ENCODE measurements at regions not wholly inside any gene's neighbourhood (a gene's known extent, or its start where the extent isn't known, plus 50 kb on each side); places are given as distances from the start of the nearest gene placed in this dataset.

GRCh38 chr18:64278026-64278425, 129.1 kb upstream of the LINC00305 start:
- H3K27ac ChIP-seq (ENCODE audit: low read depth, low read length) = no peak overlapping the region
- H3K27me3 ChIP-seq (ENCODE audit: control insufficient read depth in 1 of 2, insufficient read depth in 2 of 2, low read length in 2 of 2) = no peaks in the 10 kb centered on the region
- H3K9me3 ChIP-seq (ENCODE audit: control insufficient read depth in 1 of 2, low read length in 2 of 2) = peaks cover 0 to 12% of the 10 kb centered on the region in 2 donors
- H3K4me1 ChIP-seq (ENCODE audit: control insufficient read depth in 1 of 2, insufficient read depth in 2 of 2, low read length in 2 of 2) = no peaks in the 10 kb centered on the region
- no peaks in the 10 kb centered on the region for H3K36me3 ChIP-seq (ENCODE audit: control insufficient read depth in 1 of 2, insufficient read depth in 2 of 2, low read length in 2 of 2)
- H3K4me3 ChIP-seq (ENCODE audit: low read depth in 1 of 2, low read length in 2 of 2) = no peak overlapping the region
- H3K9ac ChIP-seq (ENCODE audit: low read depth in 1 of 2, low read length in 2 of 2) = no peak overlapping the region

DNA sequence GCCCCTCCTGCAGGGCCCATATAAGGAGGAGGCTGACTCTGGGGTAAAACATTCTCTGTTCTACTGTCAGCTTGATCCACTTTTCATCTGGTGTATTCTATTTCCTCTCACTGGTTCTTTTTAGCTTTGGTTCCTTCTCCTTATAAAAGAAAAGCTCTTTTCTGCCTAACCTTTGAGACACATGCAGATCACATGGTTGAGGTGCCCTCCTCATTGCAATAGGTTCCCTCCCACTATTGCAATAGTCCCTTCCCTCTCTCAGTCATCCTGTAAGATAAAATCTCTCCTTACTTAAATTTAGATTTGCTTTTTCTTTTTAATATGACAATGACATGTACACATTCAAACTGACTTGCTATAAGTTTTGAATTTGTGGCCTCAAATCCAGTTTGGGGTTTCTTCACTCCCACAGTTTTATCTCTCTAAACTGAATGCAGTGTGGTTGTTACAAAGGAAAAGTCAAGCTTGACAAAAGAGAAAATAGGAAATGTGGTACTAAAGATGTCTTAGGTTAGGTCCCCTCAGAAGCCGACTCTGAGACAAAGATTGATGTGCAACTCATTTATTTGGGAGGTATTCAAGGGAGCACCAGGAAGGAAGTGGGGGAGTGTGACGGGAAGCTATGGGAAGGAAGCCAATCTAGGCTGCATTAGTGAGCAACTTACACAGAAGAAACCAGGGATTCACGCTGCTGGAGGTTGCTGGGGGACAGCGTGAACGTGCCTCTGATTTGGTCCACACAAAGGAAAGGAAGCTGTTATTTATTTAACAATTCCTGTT, 127.6 kb upstream of the LINC00305 start:
- Histone ChIP-seq H3K27ac (ENCODE audit: low read depth, low read length) (no peak overlapping the region), H3K36me3 (ENCODE audit: control insufficient read depth in 1 of 2, insufficient read depth in 2 of 2, low read length in 2 of 2) (no peaks in the 10 kb centered on the region), H3K9me3 (ENCODE audit: control insufficient read depth in 1 of 2, low read length in 2 of 2) (peaks cover 0 to 12% of the 10 kb centered on the region in 2 donors), H3K4me3 (ENCODE audit: low read depth in 1 of 2, low read length in 2 of 2) (no peak overlapping the region), H3K4me1 (ENCODE audit: control insufficient read depth in 1 of 2, insufficient read depth in 2 of 2, low read length in 2 of 2) (no peaks in the 10 kb centered on the region), H3K9ac (ENCODE audit: low read depth in 1 of 2, low read length in 2 of 2) (no peak overlapping the region), H3K27me3 (ENCODE audit: control insufficient read depth in 1 of 2, insufficient read depth in 2 of 2, low read length in 2 of 2) (no peaks in the 10 kb centered on the region)

DNA sequence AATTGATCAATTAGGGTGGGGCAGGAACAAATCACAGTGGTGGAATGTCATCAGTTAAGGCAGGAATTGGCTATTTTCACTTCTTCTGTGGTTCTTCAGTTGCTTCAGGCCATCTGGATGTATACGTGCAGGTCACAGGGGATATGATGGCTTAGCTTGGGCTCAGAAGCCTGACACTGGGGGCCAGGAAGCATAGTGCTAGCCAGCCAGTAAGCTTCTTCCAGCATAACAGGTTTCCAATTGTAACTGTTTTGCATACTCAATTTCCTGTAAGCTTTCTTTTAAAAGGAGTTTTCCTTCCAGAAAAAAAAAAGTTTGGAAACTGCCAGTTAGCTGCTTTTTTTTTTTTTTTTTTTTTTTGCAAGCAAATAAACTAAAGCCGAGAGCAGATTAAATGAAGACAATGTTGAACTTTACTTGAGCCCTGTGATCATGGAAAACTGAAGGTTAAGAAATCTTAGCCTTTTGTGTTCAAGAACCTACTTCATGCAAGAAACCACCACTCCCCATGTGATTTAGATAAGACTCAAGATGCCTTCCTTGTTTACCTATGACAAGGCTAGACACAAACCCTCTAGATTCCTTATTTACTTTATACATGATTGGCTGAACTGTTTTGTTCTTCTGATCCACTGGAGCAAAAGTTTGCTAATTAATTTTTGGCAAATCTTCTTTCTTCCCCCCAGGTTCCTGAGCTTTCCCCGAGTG, 126.9 kb upstream of the LINC00305 start:
- H3K36me3 ChIP-seq (ENCODE audit: control insufficient read depth in 1 of 2, insufficient read depth in 2 of 2, low read length in 2 of 2) = no peaks in the 10 kb centered on the region
- peaks cover 0 to 12% of the 10 kb centered on the region in 2 donors for H3K9me3 ChIP-seq (ENCODE audit: control insufficient read depth in 1 of 2, low read length in 2 of 2)
- no peaks in the 10 kb centered on the region for H3K27me3 ChIP-seq (ENCODE audit: control insufficient read depth in 1 of 2, insufficient read depth in 2 of 2, low read length in 2 of 2)
- no peak overlapping the region for H3K4me3 ChIP-seq (ENCODE audit: low read depth in 1 of 2, low read length in 2 of 2)
- no peaks in the 10 kb centered on the region for H3K4me1 ChIP-seq (ENCODE audit: control insufficient read depth in 1 of 2, insufficient read depth in 2 of 2, low read length in 2 of 2)
- H3K27ac ChIP-seq (ENCODE audit: low read depth, low read length) = no peak overlapping the region
- no peak overlapping the region for H3K9ac ChIP-seq (ENCODE audit: low read depth in 1 of 2, low read length in 2 of 2)

GRCh38 chr18:64273724-64274123, 124.8 kb upstream of the LINC00305 start:
- Histone ChIP-seq H3K4me1 (ENCODE audit: control insufficient read depth in 1 of 2, insufficient read depth in 2 of 2, low read length in 2 of 2) (no peaks in the 10 kb centered on the region), H3K9me3 (ENCODE audit: control insufficient read depth in 1 of 2, low read length in 2 of 2) (peaks cover 0 to 4% of the 10 kb centered on the region in 2 donors), H3K27ac (ENCODE audit: low read depth, low read length) (no peak overlapping the region), H3K36me3 (ENCODE audit: control insufficient read depth in 1 of 2, insufficient read depth in 2 of 2, low read length in 2 of 2) (no peaks in the 10 kb centered on the region), H3K27me3 (ENCODE audit: control insufficient read depth in 1 of 2, insufficient read depth in 2 of 2, low read length in 2 of 2) (no peaks in the 10 kb centered on the region), H3K4me3 (ENCODE audit: low read depth in 1 of 2, low read length in 2 of 2) (no peak overlapping the region), H3K9ac (ENCODE audit: low read depth in 1 of 2, low read length in 2 of 2) (no peak overlapping the region)

GRCh38 chr18:64271975-64272659, 123.2 kb upstream of the LINC00305 start:
- Histone ChIP-seq H3K27ac (ENCODE audit: low read depth, low read length) (no peak overlapping the region), H3K36me3 (ENCODE audit: control insufficient read depth in 1 of 2, insufficient read depth in 2 of 2, low read length in 2 of 2) (no peaks in the 10 kb centered on the region), H3K9ac (ENCODE audit: low read depth in 1 of 2, low read length in 2 of 2) (no peak overlapping the region), H3K9me3 (ENCODE audit: control insufficient read depth in 1 of 2, low read length in 2 of 2) (no peaks in the 10 kb centered on the region), H3K4me1 (ENCODE audit: control insufficient read depth in 1 of 2, insufficient read depth in 2 of 2, low read length in 2 of 2) (no peaks in the 10 kb centered on the region), H3K27me3 (ENCODE audit: control insufficient read depth in 1 of 2, insufficient read depth in 2 of 2, low read length in 2 of 2) (no peaks in the 10 kb centered on the region), H3K4me3 (ENCODE audit: low read depth in 1 of 2, low read length in 2 of 2) (no peak overlapping the region)

DNA sequence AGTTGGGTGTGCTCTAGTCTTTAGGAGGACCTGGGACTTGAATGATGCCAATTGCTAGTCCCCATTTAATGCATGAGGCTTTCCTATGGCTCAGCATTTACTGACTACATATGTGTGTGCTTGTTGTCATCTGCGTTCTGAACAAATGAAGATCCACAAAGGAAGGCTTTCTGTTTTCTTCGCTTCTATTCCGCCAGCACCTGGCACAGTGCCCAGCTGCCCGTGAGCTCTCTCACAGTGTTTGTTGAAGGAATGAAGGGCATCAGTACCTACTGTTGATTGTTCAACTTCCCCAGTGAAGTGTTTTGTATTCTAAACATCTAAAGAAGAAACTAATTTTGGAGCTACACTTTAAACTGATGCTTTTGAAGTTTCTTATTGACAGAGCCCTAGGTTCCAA, 122.4 kb upstream of the LINC00305 start:
- Histone ChIP-seq H3K9me3 (ENCODE audit: control insufficient read depth in 1 of 2, low read length in 2 of 2) (no peaks in the 10 kb centered on the region), H3K4me1 (ENCODE audit: control insufficient read depth in 1 of 2, insufficient read depth in 2 of 2, low read length in 2 of 2) (no peaks in the 10 kb centered on the region), H3K4me3 (ENCODE audit: low read depth in 1 of 2, low read length in 2 of 2) (no peak overlapping the region), H3K36me3 (ENCODE audit: control insufficient read depth in 1 of 2, insufficient read depth in 2 of 2, low read length in 2 of 2) (no peaks in the 10 kb centered on the region), H3K9ac (ENCODE audit: low read depth in 1 of 2, low read length in 2 of 2) (no peak overlapping the region), H3K27me3 (ENCODE audit: control insufficient read depth in 1 of 2, insufficient read depth in 2 of 2, low read length in 2 of 2) (no peaks in the 10 kb centered on the region), H3K27ac (ENCODE audit: low read depth, low read length) (no peak overlapping the region)

DNA sequence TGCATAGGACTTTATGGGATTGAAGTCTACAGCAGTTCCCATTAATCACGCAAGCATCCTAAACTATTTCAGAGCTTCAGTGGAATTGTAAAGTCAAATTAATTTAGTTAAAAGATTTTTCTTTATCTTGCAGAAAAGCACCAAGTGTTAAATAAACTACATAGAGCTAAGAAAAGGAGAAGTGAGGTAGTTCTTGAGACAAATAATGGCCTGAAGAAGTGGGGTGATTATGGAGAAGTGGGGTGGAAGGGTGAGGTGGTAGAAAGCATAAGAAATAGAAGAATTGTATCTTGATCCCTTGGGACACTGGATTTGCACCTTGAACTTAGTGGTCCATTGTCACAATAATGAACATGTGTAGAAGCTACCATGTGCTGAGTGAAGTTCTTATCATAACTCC, 121.7 kb upstream of the LINC00305 start:
- Histone ChIP-seq H3K36me3 (ENCODE audit: control insufficient read depth in 1 of 2, insufficient read depth in 2 of 2, low read length in 2 of 2) (no peaks in the 10 kb centered on the region), H3K27ac (ENCODE audit: low read depth, low read length) (no peak overlapping the region), H3K4me1 (ENCODE audit: control insufficient read depth in 1 of 2, insufficient read depth in 2 of 2, low read length in 2 of 2) (no peaks in the 10 kb centered on the region), H3K9me3 (ENCODE audit: control insufficient read depth in 1 of 2, low read length in 2 of 2) (no peaks in the 10 kb centered on the region), H3K27me3 (ENCODE audit: control insufficient read depth in 1 of 2, insufficient read depth in 2 of 2, low read length in 2 of 2) (no peaks in the 10 kb centered on the region), H3K4me3 (ENCODE audit: low read depth in 1 of 2, low read length in 2 of 2) (no peak overlapping the region), H3K9ac (ENCODE audit: low read depth in 1 of 2, low read length in 2 of 2) (no peak overlapping the region)

DNA sequence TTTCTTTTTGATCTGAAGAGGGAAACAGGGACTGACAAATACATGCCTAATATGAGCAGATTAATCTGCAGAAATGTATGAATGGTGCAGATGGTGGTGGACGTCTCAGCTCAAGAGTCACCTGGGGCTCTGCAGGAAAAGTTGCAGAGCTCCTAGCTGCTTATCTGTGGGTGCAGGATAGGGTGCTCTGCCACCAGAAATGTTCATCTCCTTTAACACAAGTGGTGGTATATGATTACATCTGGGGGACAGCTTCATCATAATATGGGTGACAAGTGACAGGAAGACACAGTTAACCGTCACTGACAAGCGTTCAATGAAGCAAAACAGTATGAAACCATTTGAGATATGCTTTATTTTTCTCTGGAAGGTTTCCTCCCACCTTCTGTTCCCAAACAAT, 121.2 kb upstream of the LINC00305 start:
- no peaks in the 10 kb centered on the region for H3K27me3 ChIP-seq (ENCODE audit: control insufficient read depth in 1 of 2, insufficient read depth in 2 of 2, low read length in 2 of 2)
- no peak overlapping the region for H3K9ac ChIP-seq (ENCODE audit: low read depth in 1 of 2, low read length in 2 of 2)
- no peaks in the 10 kb centered on the region for H3K4me1 ChIP-seq (ENCODE audit: control insufficient read depth in 1 of 2, insufficient read depth in 2 of 2, low read length in 2 of 2)
- H3K4me3 ChIP-seq (ENCODE audit: low read depth in 1 of 2, low read length in 2 of 2) = no peak overlapping the region
- H3K9me3 ChIP-seq (ENCODE audit: control insufficient read depth in 1 of 2, low read length in 2 of 2) = no peaks in the 10 kb centered on the region
- no peaks in the 10 kb centered on the region for H3K36me3 ChIP-seq (ENCODE audit: control insufficient read depth in 1 of 2, insufficient read depth in 2 of 2, low read length in 2 of 2)
- H3K27ac ChIP-seq (ENCODE audit: low read depth, low read length) = no peak overlapping the region

DNA sequence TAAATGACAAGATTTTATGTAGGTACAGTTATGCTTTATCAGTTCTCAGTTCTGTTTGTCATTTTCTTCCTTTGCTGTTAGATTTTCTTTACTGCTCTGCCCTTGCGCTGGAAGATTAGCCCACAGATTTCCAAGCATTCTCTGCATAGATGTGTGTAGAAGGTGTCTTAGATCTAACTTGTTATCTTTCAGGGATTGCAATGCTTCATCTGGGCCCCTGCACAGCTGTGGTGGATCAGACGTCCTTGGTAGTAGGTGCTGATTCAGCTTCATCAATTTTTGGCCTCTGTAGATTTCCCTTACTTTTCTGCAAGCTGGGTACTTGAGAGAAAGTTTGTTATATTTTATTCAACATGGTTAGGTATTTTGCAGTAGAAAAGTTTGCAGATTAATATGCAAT, 115.3 kb upstream of the LINC00305 start:
- Histone ChIP-seq H3K36me3 (ENCODE audit: control insufficient read depth in 1 of 2, insufficient read depth in 2 of 2, low read length in 2 of 2) (no peaks in the 10 kb centered on the region), H3K27ac (ENCODE audit: low read depth, low read length) (no peak overlapping the region), H3K9me3 (ENCODE audit: control insufficient read depth in 1 of 2, low read length in 2 of 2) (no peaks in the 10 kb centered on the region), H3K9ac (ENCODE audit: low read depth in 1 of 2, low read length in 2 of 2) (no peak overlapping the region), H3K4me1 (ENCODE audit: control insufficient read depth in 1 of 2, insufficient read depth in 2 of 2, low read length in 2 of 2) (no peaks in the 10 kb centered on the region), H3K4me3 (ENCODE audit: low read depth in 1 of 2, low read length in 2 of 2) (no peak overlapping the region), H3K27me3 (ENCODE audit: control insufficient read depth in 1 of 2, insufficient read depth in 2 of 2, low read length in 2 of 2) (no peaks in the 10 kb centered on the region)

- no peaks in the 10 kb centered on the region for H3K36me3 ChIP-seq (ENCODE audit: control insufficient read depth in 1 of 2, insufficient read depth in 2 of 2, low read length in 2 of 2)
- no peaks in the 10 kb centered on the region for H3K9me3 ChIP-seq (ENCODE audit: control insufficient read depth in 1 of 2, low read length in 2 of 2)
- H3K27me3 ChIP-seq (ENCODE audit: control insufficient read depth in 1 of 2, insufficient read depth in 2 of 2, low read length in 2 of 2) = no peaks in the 10 kb centered on the region
- no peak overlapping the region for H3K4me3 ChIP-seq (ENCODE audit: low read depth in 1 of 2, low read length in 2 of 2)
- H3K4me1 ChIP-seq (ENCODE audit: control insufficient read depth in 1 of 2, insufficient read depth in 2 of 2, low read length in 2 of 2) = no peaks in the 10 kb centered on the region
- no peak overlapping the region for H3K9ac ChIP-seq (ENCODE audit: low read depth in 1 of 2, low read length in 2 of 2)
- H3K27ac ChIP-seq (ENCODE audit: low read depth, low read length) = no peak overlapping the region
Observed at GRCh38 chr18:64260810-64261209, 111.9 kb upstream of the LINC00305 start.

Data from duodenal mucosa (tissue), 2 donors.